ENCODE measurements at regions not wholly inside any gene's neighbourhood (a gene's known extent, or its start where the extent isn't known, plus 50 kb on each side); places are given as distances from the start of the nearest gene placed in this dataset.
"Not testable (repeated sequence)": the region's sequence is repeated elsewhere in the genome, so short reads cannot be mapped to it uniquely, and the experiment has no call there.

GRCh38 chr15:37416103-37416502 is 315.8 kb upstream of the MEIS2 start:
- DNase-seq (ENCODE audit: low spot score) = no peak

- DNase-seq (ENCODE audit: low spot score) = no peak
Observed at GRCh38 chr15:37425541-37425940, 325.2 kb upstream of the MEIS2 start.

- DNase-seq (ENCODE audit: low spot score) = not testable (repeated sequence)
Observed at GRCh38 chr15:37427393-37427792, 327.0 kb upstream of the MEIS2 start.

DNA sequence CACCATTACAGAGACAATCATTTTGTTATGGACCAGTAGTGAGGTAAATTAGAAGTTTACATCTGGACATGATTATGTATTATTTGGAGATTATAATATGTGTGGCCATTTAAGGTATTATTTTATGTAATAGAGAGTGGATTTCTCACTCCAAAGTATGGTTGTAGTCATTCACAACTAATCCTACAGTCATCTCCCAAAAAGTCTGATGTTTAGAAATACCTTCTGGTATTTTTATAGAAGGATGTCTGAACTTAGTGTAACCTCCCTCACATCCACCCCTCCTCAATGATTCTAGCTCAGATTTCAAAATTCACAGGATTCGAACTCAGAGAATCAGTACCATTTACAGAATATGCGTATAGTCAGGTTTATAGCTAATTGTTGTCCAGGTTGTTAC is 346.6 kb upstream of the MEIS2 start:
- DNase-seq (ENCODE audit: low spot score) = no peak

GRCh38 chr15:37452498-37452897 is 352.1 kb upstream of the MEIS2 start:
- no peak for DNase-seq (ENCODE audit: low spot score)

DNA sequence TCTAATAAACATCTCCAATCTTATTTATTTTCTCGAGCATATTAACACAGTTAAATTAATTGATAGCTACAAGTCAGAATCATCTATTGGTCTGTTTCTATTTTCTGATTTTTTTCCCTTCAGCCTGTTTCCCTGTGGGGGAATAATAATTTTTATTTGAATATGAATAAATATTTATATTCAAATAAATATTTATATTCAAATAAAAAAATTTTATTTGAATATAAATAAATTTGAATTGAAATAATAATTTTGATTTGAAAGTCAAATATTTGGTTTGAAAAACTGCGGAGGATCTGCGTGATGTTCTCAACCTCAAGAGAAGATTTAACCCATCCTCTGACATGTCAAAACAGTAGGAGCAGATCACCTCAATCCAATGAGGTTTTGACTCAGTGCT is 380.1 kb upstream of the MEIS2 start:
- no peak for DNase-seq (ENCODE audit: low spot score)

DNA sequence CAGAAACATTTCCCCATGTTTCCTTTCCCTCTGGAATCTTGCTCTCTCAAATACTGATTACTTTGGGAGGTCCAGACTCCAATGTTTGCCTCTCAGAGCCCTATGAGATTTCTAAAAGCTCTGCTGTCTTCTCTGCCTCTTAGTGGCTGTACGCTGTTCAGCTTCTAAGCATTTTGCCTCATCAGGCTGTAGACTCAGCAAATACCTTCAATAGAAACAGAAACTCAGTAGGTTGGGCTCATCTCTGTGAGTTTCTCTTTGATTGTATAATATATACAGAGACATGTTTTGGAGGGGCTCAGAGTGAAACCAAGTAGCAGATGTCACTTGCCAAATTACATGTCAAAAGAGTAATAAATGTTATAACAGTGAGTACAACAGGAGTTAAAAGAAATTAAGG is 380.8 kb upstream of the MEIS2 start:
- DNase-seq (ENCODE audit: low spot score) = no peak

GRCh38 chr15:37483779-37484178 is 383.4 kb upstream of the MEIS2 start:
- DNase-seq (ENCODE audit: low spot score) = no peak

- DNase-seq (ENCODE audit: low spot score) = no peak
Observed at GRCh38 chr15:37485056-37485455, 384.7 kb upstream of the MEIS2 start.

GRCh38 chr15:37490707-37491106 is 390.4 kb upstream of the MEIS2 start:
- no peak for DNase-seq (ENCODE audit: low spot score)

GRCh38 chr15:37516621-37517020 is 416.3 kb upstream of the MEIS2 start:
- DNase-seq (ENCODE audit: low spot score) = no peak

GRCh38 chr15:37517191-37517895 is 417.0 kb upstream of the MEIS2 start:
- no peak for DNase-seq (ENCODE audit: low spot score)

DNA sequence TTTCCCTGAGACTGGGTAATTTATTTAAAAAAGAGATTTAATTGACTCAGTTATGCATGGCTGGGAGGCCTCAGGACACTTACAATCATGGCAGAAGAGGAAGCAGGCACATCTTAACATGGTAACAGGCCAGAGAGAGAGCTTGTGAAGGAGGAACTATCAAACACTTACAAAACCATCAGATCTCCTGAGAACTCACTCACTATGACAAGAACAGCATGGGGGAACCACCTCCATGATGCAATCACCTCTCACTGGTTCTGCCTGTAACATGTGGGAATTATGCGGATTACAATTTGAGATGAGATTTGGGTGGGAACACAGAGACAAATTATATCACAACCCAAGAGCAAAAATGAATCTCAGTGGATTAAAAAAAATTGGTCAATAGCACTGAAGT is 416.0 kb upstream of the TMCO5A start:
- no peak for DNase-seq (ENCODE audit: low spot score)

- no peak for DNase-seq (ENCODE audit: low spot score)
Observed at GRCh38 chr15:37520026-37520425, 414.4 kb upstream of the TMCO5A start.

DNA sequence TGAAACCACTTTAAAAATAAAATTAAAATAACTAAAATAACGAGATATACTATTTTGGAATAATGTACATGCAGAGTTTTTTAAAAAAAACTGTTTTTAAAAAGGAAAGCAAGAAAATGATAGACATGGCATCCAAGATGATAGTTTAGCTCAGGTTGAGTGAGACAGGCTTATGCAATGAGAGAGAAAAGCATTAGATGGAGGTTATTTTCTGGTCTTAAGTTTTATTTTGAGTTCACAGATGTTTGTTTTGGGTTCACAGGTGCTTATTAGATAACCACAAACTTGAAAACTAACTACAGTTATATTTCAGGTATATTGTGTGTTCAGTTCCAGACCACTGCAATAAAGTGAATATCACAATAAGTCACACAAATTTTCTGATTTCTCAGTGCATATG is 413.6 kb upstream of the TMCO5A start:
- DNase-seq (ENCODE audit: low spot score) = no peak

DNA sequence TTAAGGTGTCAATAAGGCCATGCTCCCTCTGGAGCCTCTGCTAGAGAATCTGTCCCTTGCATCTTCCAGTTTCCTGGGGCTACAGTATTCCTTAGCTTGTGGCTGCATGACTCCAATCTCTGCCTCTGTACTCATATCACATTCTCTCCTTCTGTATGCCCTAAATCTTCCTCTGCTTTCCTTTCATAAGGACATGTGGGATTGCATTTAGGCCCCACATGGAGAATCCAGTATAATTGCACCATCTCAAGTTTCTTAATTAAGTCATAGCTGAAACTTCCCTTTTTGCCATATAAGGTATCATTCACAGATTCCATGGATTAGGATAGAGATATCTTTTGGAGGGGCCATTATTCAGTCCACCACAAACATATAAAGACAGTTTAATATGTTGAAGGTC is 409.8 kb upstream of the TMCO5A start:
- DNase-seq (ENCODE audit: low spot score) = no peak

DNA sequence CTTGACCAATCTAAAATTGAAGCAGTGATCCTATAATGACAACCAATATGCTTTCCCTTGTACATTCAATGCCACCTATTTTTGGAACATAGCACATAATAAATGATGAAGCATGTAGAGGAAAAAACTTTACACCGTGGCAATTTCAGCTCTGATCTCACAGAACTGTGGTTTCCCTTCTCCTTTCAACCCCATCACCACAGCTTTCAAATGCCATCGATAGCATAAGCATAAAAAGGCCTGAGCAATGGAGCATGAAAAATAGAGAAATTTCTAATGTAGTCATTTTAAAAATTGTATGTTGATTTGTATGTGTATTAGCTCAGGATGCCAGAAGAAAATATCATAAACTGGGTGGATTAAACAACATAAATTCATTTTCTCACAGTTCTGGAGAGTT is 406.0 kb upstream of the TMCO5A start:
- DNase-seq (ENCODE audit: low spot score) = no peak

GRCh38 chr15:37536967-37537605 is 397.4 kb upstream of the TMCO5A start:
- DNase-seq (ENCODE audit: low spot score) = no peak

DNA sequence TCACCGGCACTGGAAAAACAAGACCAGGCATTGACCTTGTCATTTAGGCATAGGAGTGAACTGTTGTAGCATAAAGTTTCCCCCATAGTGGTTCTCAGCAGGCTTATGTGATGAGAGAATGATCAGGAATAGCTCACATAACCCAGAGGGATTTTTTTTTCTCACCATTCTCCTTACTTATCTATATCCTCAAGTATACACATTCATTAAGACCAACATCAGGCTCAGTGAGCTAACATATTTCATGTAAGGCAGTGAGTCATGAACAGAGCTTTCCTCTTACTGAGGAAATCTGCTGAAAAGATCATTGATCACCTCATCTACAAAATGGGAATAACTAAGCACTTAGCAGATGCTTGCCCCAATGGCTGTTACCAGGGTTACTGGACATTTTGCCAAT is 396.6 kb upstream of the TMCO5A start:
- no peak for DNase-seq (ENCODE audit: low spot score)

DNA sequence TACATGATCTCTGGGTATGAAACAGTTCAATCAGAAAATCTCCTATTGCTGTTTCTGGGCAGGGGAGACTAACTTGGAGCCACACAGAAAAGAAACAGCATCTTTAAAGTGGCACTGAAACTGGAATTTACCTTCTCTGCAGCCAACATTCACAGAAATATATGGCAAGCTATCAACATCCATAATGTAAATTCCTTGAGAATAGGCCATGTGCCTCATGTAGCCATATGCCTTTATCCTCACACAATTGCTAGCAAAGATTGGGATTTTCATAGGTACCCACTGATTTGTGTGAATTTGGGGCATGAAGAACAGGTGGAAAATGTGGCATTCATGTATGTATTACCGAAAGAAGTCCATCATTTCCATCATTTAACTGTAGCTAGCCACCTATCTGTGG is 386.3 kb upstream of the TMCO5A start:
- DNase-seq (ENCODE audit: low spot score) = no peak

GRCh38 chr15:37550360-37551024 is 383.9 kb upstream of the TMCO5A start:
- DNase-seq (ENCODE audit: low spot score) = no peak

DNA sequence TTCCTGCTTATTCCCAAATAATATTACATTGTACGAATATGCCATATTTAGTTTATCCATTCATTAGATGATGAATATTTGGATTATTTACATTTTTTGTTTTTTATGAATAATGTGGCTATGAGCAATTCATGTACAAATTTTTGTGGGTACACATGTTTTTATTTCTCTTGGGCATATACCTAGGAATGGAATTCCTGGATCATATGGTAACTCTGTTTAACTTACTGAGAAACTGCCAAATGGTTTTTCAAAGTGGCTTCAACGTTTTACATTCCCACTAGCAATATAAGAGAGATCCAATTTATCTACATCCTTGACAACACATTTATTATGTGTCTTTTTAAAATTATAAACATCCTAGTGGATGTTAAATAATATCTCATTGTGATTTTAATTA is 362.0 kb upstream of the TMCO5A start:
- no peak for DNase-seq (ENCODE audit: low spot score)

GRCh38 chr15:37574985-37575384 is 359.5 kb upstream of the TMCO5A start:
- no peak for DNase-seq (ENCODE audit: low spot score)

- DNase-seq (ENCODE audit: low spot score) = no peak
Observed at GRCh38 chr15:37576952-37577351, 357.5 kb upstream of the TMCO5A start.
